Hepatocyte (in vitro differentiated cells): ENCODE measurements at regions not wholly inside any gene's neighbourhood (a gene's known extent, or its start where the extent isn't known, plus 50 kb on each side); places are given as distances from the start of the nearest gene placed in this dataset.

Experiments used
- DNase-seq: peaks from one replicate; pipeline ENCODE4 v3.0.0-alpha.2; 2016; ENCODE audit warnings: low spot score
- H2AFZ ChIP-seq: fragments of 200-600 bp; sonication (generic); 2 replicates; pipeline ENCODE4 v1.6.0; 2016; ENCODE audit warnings: antibody characterized with exemption, mild to moderate bottlenecking
- H3K27ac ChIP-seq: fragments of 200-600 bp; sonication (generic); 2 replicates; pipeline ENCODE4 v1.5.1; 2016; ENCODE audit warnings: mild to moderate bottlenecking
- H3K27me3 ChIP-seq: fragments of 200-600 bp; sonication (generic); 2 replicates; pipeline ENCODE4 v1.6.1; 2016
- H3K36me3 ChIP-seq: fragments of 200-600 bp; sonication (generic); replicated peaks from 2 replicates; pipeline ENCODE4 v1.5.1; 2016; ENCODE audit warnings: low read depth; ENCODE audit not compliant: insufficient read depth
- H3K4me1 ChIP-seq: fragments of 200-600 bp; sonication (generic); 2 replicates; pipeline ENCODE4 v1.5.1; 2016; ENCODE audit warnings: mild to moderate bottlenecking, moderate library complexity; ENCODE audit not compliant: insufficient read depth
- H3K4me2 ChIP-seq: fragments of 200-600 bp; sonication (generic); 2 replicates; pipeline ENCODE4 v1.6.0; 2016
- H3K4me3 ChIP-seq: fragments of 200-600 bp; sonication (generic); 2 replicates; pipeline ENCODE4 v1.5.1; 2016; ENCODE audit warnings: mild to moderate bottlenecking
- H3K79me2 ChIP-seq: fragments of 200-600 bp; sonication (generic); 2 replicates; pipeline ENCODE4 v1.6.0; 2017; ENCODE audit warnings: mild to moderate bottlenecking
- H3K9me2 ChIP-seq: fragments of 200-600 bp; sonication (generic); replicated peaks from 2 replicates; pipeline ENCODE4 v1.6.0; 2017; ENCODE audit warnings: mild to moderate bottlenecking; ENCODE audit not compliant: insufficient read depth
- H3K9me3 ChIP-seq: fragments of 200-600 bp; sonication (generic); 2 replicates; pipeline ENCODE4 v1.5.1; 2016; ENCODE audit warnings: low read depth, mild to moderate bottlenecking
- H4K20me1 ChIP-seq: fragments of 200-600 bp; sonication (generic); 2 replicates; pipeline ENCODE4 v1.6.0; 2016; ENCODE audit warnings: mild to moderate bottlenecking; ENCODE audit not compliant: insufficient read depth, poor library complexity, severe bottlenecking
- CTCF ChIP-seq: fragments of 200-600 bp; sonication (generic); IDR thresholded peaks from 2 replicates; pipeline ENCODE4 v1.5.1; 2016; ENCODE audit warnings: antibody characterized with exemption, mild to moderate bottlenecking; ENCODE audit not compliant: poor library complexity
- EZH2 ChIP-seq: fragments of 200-600 bp; sonication (generic); IDR thresholded peaks from 2 replicates; pipeline ENCODE4 v1.6.1; 2016; ENCODE audit warnings: antibody characterized with exemption, mild to moderate bottlenecking, borderline replicate concordance
- EZH2phosphoT487 ChIP-seq: fragments of 200-600 bp; sonication (generic); IDR thresholded peaks from one replicate; pipeline ENCODE4 v1.6.1; 2018; ENCODE audit warnings: antibody characterized with exemption, mild to moderate bottlenecking, low read depth, moderate library complexity; ENCODE audit not compliant: unreplicated experiment, severe bottlenecking
- WGBS: methylation state at CpG from one replicate; pipeline ENCODE4 v1.1.6; 2016; ENCODE audit warnings: low lambda C conversion rate; ENCODE audit errors: missing lambda C conversion rate; 5-methylcytosine and 5-hydroxymethylcytosine counted together

GRCh38 chr1:81585371-81585770 is 215.4 kb upstream of the ADGRL2 start:
- WGBS = 89% methylated on average over 2 of the region's 2 CpGs
- DNase-seq = no peak
- H4K20me1 ChIP-seq = no peaks in the 10 kb centered on the region
- no peaks in the 10 kb centered on the region for H3K9me3 ChIP-seq
- TF ChIP-seq EZH2 (no peak), CTCF (no peak), EZH2phosphoT487 (no peak)
- H3K36me3 ChIP-seq = no peaks in the 10 kb centered on the region
- no peaks in the 10 kb centered on the region for H3K79me2 ChIP-seq
- no peaks in the 10 kb centered on the region for H3K9me2 ChIP-seq
- H3K4me2 ChIP-seq = no peak overlapping the region
- no peak overlapping the region for H2AFZ ChIP-seq
- H3K4me3 ChIP-seq = no peak overlapping the region
- peaks cover 4% of the 10 kb centered on the region for H3K4me1 ChIP-seq
- no peaks in the 10 kb centered on the region for H3K27me3 ChIP-seq
- H3K27ac ChIP-seq = no peak overlapping the region

GRCh38 chr1:81584398-81584797 is 216.3 kb upstream of the ADGRL2 start:
- H3K27ac ChIP-seq = no peak overlapping the region
- H3K36me3 ChIP-seq = no peaks in the 10 kb centered on the region
- H3K4me3 ChIP-seq = no peak overlapping the region
- WGBS = 53% methylated on average over 6 of the region's 6 CpGs
- no peak for TF ChIP-seq EZH2phosphoT487
- no peak for TF ChIP-seq CTCF
- TF ChIP-seq EZH2 = no peak
- H3K9me2 ChIP-seq = no peaks in the 10 kb centered on the region
- no peak for DNase-seq
- H3K27me3 ChIP-seq = no peaks in the 10 kb centered on the region
- no peak overlapping the region for H3K4me2 ChIP-seq
- no peaks in the 10 kb centered on the region for H4K20me1 ChIP-seq
- no peaks in the 10 kb centered on the region for H3K79me2 ChIP-seq
- H3K9me3 ChIP-seq = no peaks in the 10 kb centered on the region
- peaks cover 4% of the 10 kb centered on the region for H3K4me1 ChIP-seq
- no peak overlapping the region for H2AFZ ChIP-seq

- Histone ChIP-seq H3K27ac (no peak overlapping the region), H3K27me3 (no peaks in the 10 kb centered on the region), H3K4me2 (no peak overlapping the region), H3K9me2 (no peaks in the 10 kb centered on the region), H3K36me3 (no peaks in the 10 kb centered on the region), H2AFZ (no peak overlapping the region), H3K79me2 (no peaks in the 10 kb centered on the region), H4K20me1 (no peaks in the 10 kb centered on the region), H3K4me1 (peaks cover 4% of the 10 kb centered on the region), H3K9me3 (no peaks in the 10 kb centered on the region), H3K4me3 (no peak overlapping the region)
- TF ChIP-seq CTCF = no peak
- TF ChIP-seq EZH2 = no peak
- no peak for TF ChIP-seq EZH2phosphoT487
- WGBS = 48% methylated on average over 4 of the region's 4 CpGs
- no peak for DNase-seq
These were observed 216.9 kb upstream of the ADGRL2 start for GRCh38 chr1:81583878-81584277.

GRCh38 chr1:81582467-81582986 is 218.2 kb upstream of the ADGRL2 start:
- TF ChIP-seq CTCF (no peak), EZH2 (no peak), EZH2phosphoT487 (no peak)
- no peaks in the 10 kb centered on the region for H3K9me3 ChIP-seq
- DNase-seq = no peak
- H3K4me1 ChIP-seq = peaks cover 4% of the 10 kb centered on the region
- no peaks in the 10 kb centered on the region for H3K9me2 ChIP-seq
- H3K27ac ChIP-seq = no peak overlapping the region
- WGBS = 40% methylated on average over 2 of the region's 2 CpGs
- no peaks in the 10 kb centered on the region for H3K27me3 ChIP-seq
- no peaks in the 10 kb centered on the region for H3K36me3 ChIP-seq
- H3K4me3 ChIP-seq = no peak overlapping the region
- H3K4me2 ChIP-seq = no peak overlapping the region
- H3K79me2 ChIP-seq = no peaks in the 10 kb centered on the region
- no peaks in the 10 kb centered on the region for H4K20me1 ChIP-seq
- no peak overlapping the region for H2AFZ ChIP-seq
